GM21390 (cell line): ENCODE measurements at regions not wholly inside any gene's neighbourhood (a gene's known extent, or its start where the extent isn't known, plus 50 kb on each side); places are given as distances from the start of the nearest gene placed in this dataset.

Source experiments
- ATAC-seq: cut with Tn5 transposase; IDR thresholded peaks from one replicate; pipeline ENCODE4 v1.9.1; 2021; ENCODE audit not compliant: unreplicated experiment

DNA sequence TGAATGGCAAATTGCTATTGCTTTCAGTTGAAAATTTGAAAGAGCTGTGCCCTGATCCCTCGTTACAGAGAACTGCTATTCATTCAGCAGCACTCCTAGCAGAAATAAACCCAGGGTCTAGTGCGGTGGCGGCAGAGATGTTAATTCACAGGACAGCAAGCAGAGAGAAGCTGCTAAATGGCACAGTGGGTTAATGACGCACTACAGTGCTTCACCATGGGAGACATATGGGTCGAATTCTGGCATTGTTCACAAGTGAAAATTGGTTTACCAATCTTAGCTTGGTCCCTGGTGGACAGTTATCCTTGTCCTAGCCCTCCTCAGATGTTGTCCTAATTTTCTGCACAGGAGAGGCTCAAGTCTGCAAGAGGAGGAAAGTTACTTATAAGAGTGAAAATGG, 807.4 kb downstream of the TLE1 start:
- ATAC-seq: no peak

DNA sequence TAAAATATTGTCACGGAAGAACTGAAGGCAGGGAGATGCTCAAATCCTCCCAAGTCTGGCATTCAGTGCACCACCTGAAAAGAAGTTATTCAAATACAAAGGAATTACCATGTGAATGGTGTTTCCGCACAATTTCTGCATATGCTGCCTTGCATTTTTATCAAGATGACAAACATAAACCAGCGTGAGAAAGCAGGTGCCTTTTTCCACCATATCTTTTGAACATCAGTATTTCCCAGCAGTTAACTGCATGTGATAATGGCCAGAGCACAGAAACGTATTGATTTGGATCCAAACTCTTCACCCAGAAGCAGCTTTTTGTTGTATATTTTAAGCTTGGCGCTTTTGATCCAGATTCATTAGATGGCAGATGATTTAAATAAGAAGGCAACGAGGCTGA, 808.0 kb downstream of the TLE1 start:
- no peak for ATAC-seq

DNA sequence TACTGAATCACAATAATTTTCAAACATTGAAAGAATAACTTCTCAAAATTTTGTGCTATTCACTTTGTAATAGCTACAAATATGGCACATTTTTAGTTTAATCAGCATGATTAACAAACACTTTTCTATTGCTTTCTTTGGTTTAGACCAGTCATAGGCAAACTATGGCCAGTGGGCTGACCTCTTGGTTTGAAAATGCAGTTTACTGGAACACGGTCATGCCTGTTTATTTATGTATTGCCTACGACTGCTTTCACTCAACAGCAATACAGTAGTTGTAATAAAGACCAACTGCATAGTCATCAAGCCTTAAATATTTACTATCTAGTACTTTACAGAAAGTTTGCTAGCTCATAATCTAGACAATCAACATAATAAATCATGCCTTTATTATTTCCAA, 810.8 kb downstream of the TLE1 start:
- ATAC-seq: no peak

DNA sequence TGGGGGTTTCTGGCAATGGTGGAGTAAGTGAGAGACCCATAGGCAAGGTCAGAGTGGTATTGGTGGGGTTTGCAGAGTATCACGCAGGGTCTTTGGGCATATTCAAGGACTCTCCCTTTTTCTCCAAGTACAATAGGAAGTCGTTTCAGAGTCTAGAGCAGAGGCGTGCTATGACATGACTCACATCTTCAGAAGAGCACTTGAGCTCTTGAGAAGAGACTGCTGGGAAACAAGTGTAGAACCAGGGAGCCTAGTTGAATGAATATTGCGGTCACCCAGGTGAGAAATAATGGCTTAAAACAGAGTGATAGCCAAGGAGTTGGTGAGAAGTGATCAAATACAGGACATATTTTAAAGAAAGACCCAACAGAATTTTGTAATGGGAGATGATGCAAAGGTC, 813.4 kb downstream of the TLE1 start:
- no peak for ATAC-seq

DNA sequence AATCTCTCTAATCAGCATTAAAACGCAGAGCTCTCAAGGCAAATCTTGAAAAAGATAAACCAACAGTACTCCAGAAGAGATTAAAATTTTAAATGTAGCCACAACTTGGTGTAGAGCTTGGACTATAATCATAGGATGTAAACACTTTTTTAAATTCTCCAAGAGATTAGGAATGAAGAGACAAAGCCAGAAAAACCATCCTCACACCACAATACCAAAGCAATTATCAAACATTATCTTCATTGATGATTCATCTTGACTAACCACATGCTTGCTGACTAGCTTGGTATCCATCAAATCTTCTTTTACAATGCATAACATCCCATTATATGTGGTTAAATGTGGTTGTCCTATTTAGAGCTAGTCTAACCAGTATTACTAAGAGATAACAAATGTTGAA, 815.1 kb downstream of the TLE1 start:
- no peak for ATAC-seq

DNA sequence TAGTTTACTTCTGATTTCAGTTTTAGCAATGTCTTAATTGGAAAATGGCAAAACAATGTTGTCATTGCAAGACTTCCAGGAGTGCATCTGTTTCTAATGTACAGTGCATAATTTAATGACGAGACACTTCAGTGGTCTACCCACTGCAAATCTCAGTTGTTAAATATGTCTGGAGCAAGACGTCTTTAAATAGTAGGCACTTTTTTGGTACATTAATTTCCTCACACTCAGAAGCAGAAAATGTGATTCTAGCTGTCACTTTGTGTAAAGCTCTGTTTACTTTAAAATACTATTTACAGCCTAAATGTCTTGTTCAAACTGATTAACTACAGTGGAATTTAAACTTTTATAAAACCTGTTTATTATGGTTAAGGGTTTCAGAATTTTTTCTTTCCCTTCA, 815.5 kb downstream of the TLE1 start:
- ATAC-seq: no peak

DNA sequence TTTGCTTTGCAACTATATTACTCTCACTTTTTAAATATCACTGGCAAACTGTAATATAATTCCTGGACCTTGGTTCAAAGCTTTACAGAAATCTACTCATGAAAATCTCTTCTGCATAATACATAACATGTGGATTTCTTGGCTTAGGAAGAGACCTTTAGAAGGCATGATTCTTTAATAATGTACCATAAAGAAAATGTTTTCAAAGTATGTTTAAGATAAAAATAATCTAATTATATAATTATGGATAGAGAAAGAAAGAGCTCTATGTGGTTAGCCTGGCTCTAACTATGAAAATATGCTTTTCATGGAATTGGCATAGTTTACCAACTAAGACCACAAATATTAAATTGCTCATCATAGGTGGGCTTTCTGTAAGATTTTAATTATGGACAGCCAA, 817.8 kb downstream of the TLE1 start:
- no peak for ATAC-seq

DNA sequence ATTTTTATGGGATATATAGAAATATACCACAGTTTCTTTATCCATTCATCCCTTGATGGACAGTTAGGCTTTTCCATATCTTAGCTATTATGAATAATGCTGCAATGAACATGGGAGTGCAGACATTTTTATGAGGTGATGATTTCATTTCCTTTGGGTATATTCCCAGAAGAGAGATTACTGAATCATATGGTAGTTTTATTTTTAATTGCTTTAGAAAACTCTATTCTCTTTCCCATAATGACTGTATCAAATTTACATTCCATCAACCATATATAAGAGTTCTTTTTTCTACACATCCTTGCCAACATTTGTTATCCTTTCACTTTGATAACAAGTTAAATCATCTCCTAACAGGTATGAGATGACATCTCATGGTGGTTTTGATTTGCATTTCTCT, 821.6 kb downstream of the TLE1 start:
- ATAC-seq: no peak

DNA sequence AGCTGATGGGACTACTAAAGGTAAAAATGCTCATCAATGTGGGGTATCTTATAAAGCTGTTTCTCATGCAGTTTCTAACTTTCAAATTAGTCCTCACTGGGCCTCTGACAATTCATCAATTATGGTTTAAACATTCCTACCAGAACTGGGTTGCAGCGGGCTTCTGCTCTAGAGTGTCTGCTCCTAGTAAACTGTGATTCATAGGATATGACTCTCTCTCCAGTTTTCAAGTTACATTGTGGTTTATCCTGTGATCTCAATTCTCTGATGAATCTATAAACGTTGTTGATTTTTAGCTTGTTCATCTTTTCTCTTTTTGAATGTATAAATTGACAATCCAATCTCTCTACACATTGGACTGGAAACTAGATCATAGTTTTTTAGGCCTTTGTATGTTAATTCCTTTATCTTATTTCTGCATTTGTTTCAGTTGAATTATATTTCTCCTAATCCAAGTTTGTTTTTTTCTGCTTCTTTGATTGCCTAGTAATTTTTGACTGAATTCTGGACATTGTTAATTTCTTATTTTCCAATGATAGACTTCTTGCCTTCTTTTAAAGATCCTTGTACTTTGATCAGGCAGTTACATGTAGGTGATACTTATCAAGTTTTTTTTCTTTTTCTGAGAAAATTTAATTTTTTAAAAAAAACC, 822.6 kb downstream of the TLE1 start:
- no peak for ATAC-seq

DNA sequence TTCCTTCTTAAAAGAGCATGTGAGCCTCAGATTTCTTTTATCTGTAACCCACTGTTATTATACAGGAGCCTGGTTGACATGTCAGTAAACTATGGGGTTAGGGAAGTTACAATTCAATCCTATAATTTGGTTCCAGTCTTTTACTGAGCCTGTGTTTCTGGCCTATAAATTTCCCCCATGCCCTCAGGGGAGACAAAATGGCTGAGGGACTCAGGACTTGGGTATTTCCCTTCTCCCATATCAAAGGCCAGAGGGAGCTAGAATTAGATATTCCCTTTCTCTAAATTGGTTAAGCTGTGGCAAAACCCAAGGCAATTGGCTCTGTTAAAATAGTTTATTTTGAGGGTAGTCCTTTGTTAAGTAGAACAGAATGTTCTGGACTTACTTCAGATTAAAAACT, 823.2 kb downstream of the TLE1 start:
- ATAC-seq: no peak

DNA sequence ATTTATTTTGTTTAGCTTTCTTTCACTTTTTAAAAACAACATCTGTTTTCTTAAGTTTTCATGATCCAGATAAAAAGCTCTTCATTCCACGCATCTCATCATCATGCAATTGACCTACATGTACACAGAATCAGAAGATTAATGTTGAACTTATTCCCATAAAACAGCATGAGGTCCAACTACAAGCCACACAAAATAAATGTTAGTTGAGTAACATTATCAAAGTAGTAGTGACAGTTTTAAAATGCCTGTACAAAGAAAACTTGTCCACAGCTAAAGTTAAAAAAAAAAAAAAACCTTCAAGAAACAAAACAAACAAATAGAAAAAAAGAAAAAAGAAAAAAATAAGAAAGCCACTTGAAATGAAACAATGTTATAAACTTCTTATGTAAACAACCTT, 846.3 kb downstream of the TLE1 start:
- no peak for ATAC-seq

DNA sequence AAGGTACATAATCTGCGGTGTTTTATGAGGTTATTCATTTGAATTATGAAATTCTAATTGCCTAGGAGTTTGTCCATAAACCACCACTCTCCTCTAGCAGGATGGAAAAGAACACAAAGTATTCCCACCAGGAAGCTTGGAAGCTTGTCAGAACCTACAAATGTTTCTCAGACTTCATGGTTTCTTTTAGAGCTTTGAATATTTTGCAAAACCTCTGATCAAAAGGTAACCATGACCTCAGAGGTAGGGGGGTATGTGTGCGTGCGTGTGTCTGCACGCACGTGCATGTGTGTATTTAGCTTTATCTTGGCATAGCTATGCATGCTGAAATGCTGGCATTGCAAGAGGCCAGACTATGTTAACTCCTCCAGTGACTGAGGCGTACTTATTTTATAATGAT, 847.0 kb downstream of the TLE1 start:
- ATAC-seq: no peak

DNA sequence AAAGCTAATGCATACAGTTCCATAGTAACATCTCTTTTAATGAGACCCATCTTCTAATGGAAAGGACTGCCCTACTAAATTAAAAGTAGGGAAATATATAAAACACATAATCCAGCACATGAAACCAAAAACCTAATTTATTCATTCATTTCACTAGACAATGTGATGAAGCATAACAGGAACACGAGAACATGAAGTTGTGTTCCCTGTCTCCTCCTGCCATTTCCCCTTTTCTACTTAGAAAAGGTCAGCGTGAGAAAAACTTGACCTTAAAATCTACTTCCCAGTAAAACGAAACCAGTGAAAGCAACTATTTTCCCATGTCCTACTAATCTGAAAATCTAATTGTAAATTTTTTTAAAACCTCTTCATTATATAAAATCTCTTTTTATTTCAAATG, 847.5 kb downstream of the TLE1 start:
- ATAC-seq: no peak

DNA sequence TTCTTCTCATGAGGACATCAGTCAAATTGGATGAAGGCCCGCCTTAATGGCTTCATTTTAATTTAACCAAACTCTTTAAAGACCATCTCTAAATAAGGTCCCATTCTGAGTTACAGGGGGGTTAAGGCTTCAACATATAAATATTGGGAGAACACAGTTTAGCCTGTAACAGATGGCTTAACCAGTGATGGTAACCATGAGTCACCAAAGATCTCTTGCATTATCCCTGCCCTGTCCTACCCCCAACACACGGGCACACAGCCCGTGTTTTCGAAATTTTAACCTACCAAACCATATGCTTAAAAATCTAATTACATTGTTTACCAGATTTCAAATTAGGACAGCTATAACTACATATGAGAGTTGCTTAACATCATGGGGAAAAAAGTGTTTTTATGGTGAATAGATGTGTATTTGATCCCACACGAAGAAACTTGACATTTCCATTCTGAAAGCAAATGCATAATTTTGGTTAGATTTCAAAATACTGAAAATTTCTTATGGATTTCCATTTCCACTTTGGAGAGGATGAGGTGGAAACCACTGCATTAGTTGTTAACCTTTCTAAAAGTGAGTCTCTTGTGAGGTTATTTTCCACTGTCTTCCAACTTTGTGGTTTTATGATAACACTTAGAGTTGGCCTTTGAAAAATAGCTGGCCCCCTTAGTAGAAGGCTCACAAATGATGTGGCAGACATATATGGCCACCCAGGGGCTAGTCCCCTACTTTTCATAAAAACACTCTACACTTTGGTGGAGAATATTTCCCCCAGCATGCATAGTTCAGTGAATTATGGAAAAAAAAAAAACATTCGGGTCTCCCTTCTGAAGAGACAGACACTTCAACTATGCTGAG, 849.3 kb downstream of the TLE1 start:
- no peak for ATAC-seq

DNA sequence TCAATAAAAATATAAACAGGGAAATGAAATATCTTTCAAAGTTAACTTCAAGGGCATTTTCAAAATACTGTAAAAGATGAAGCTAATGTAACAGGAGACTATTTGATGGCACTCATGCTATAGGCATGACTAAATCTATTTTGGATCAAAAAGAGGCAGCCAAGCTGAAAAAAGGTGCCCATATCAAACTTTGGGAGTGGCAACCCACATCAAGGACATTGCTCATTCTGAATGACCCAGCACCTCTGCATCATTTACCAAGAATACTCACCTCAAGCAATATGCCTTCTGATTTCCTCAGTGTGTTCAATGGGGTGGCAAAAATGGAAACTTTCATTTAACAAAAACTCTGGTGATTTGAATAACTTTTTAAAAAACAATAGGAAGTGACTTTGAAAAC, 853.3 kb downstream of the TLE1 start:
- no peak for ATAC-seq

DNA sequence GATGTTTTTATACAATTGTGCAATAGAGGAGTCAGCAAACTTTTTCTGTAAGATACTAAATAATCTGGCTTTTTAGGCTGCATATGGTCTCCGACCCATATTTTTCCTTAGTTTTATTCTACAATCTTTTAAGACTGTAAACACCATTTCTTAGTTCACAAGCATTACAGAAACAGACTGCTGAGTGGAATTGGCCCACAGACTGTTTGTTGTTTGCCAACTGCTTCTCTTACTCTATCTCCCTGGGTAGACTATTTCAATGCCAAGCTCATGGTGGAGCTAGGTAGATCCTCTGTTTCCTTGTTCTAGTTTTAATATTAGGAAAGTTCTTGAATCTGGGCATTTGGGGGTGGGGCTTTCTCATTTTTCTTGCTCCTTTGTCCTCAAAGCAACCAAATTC, 857.6 kb downstream of the TLE1 start:
- no peak for ATAC-seq

DNA sequence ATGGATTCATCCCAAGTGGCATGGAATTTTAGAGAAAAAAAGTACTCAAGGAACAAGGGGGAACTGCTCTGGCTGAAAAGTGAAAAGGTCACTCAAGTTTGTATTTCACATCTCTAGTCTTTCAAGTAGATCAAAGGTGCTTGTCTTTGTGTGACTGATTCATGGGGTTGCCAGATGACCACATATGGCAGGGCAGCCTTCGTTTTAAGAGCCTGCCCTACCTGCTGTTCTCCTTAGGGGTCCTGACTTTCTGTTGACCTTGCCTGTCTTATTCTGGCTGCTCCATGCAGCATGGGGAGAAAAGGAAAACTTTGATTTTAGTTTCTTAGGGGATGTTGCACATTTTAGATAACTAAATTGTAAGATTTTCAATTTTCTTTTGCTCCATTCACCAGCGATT, 877.7 kb downstream of the TLE1 start:
- no peak for ATAC-seq

DNA sequence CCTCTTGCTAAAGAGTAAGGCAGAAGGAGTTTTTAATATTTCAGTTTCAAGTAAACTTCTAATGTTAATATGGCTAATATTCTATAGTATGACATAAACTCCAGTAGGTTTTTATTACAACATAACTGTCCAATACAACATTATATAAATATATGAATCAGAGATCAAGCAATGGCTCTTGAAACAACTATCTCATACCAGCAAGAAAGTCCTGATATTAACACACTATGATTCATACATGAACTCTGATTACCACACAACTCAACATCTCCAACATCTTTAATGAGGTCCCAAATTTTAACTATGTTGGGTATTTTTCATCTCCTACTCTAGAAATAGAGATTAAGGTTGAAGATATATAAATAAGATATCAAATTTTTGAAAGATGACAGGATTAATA, 878.3 kb downstream of the TLE1 start:
- ATAC-seq: no peak

DNA sequence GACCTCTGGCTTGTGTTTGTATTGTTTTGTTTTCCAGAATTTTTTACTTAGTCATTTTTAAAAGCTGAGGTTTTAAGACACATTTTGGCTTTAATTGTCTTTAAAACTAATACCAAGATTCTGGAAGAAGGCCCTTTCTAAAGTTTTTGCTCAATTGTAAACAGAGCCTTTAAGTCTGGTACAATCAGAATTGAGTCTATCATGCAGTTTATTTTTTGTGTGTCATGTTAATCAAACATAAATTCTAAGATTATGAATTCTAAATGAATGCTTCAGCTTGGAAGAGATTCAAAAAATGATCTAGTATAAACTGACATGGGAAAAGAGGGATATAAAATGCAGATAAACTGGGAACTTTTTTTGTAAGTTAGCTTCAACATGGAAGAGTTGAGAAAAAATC, 882.7 kb downstream of the TLE1 start:
- ATAC-seq: no peak

DNA sequence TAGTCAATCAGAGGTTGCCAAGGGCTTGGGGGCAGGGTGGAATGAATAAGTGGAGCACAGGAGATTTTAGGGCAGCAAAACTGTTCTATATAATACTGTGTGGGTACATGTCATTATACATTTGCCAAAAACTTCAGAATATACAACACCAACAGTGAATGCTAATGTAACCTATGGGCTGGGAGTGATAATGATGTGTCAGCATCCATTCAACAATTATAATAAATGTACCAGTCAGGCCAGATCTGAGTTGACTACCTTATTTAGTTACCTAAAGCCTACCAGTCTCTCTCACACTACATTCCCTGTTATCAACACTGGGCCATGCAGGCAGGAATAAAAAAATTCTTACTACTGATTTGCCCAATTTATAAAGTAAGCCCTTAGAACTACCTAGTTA, 884.5 kb downstream of the TLE1 start:
- ATAC-seq: no peak

DNA sequence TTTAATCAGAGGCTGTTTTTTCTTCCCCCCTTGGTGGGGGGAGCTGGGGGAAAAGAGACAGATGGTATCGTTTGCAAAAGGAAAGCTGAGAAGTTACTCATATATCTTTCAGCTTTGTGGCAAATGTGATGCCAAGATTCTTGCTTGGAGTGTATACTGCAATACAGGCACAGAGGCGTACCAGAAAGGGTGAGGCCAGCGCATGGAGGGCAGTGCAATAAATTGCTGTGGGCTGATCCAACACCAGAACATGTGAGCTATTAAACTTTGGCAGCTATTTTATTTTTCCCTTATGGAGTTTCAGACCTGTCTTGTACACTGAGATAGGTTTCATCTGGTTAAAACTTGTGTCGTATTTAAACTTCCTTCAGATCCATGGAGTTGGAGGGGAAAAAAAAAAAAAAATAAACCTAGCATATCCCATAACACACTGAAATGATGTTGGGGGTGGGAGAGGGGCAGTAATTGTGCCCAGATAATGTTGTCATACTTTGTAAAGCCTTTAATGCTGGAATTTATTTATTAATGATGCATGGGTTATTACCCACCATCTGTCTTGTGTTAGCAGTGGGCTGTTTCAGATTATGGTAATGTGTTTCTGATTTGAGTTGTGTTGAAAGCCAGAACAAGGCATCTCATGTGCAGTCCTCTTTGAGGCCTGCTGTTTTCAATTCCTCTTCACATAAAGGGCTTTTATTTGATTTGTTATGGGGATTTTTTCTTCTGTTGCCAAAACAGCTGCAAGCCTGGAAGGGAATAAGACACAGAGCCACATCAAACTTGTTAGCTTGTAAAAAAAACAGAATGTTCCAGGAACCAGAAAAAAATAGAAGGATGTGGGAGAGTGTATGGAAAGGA, 891.3 kb downstream of the TLE1 start:
- no peak for ATAC-seq
